Activated T-helper 2 cell treated with anti-CD3 and anti-CD28 coated beads, Interferon-gamma antibody, Interleukin-2, Interleukin-4, amounts not matched to agents 10 μg/mL and 5 μg/mL and 100 μg/mL, durations not matched to agents 14 hours and 24 hours and 36 hours (primary cell): ENCODE measurements at regions not wholly inside any gene's neighbourhood (a gene's known extent, or its start where the extent isn't known, plus 50 kb on each side); places are given as distances from the start of the nearest gene placed in this dataset.

Experiments
- DNase-seq: peaks from one replicate; pipeline ENCODE4 v3.0.0; 2021; ENCODE audit warnings: low spot score
- H3K27ac Mint-ChIP-seq: one replicate; pipeline ENCODE4 v1.8.0; 2021; ENCODE audit warnings: mixed read lengths
- H3K27me3 Mint-ChIP-seq: one replicate; pipeline ENCODE4 v1.8.0; 2021; ENCODE audit warnings: low read depth, mixed read lengths
- H3K36me3 Mint-ChIP-seq: one replicate; pipeline ENCODE4 v1.8.0; 2021; ENCODE audit warnings: low read depth, mixed read lengths
- H3K4me1 Mint-ChIP-seq: one replicate; pipeline ENCODE4 v1.8.0; 2021; ENCODE audit warnings: low read depth, mixed read lengths
- H3K4me3 Mint-ChIP-seq: one replicate; pipeline ENCODE4 v1.8.0; 2021; ENCODE audit warnings: low read depth, mild to moderate bottlenecking, moderate library complexity, mixed read lengths
- H3K9me3 Mint-ChIP-seq: one replicate; pipeline ENCODE4 v1.8.0; 2021; ENCODE audit warnings: mixed read lengths
- intact Hi-C: fragments of 100-400 bp; cut with micrococcal nuclease; formaldehyde crosslinking; loops from one replicate; pipeline ENCODE4 v1.15.1; 2023

DNA sequence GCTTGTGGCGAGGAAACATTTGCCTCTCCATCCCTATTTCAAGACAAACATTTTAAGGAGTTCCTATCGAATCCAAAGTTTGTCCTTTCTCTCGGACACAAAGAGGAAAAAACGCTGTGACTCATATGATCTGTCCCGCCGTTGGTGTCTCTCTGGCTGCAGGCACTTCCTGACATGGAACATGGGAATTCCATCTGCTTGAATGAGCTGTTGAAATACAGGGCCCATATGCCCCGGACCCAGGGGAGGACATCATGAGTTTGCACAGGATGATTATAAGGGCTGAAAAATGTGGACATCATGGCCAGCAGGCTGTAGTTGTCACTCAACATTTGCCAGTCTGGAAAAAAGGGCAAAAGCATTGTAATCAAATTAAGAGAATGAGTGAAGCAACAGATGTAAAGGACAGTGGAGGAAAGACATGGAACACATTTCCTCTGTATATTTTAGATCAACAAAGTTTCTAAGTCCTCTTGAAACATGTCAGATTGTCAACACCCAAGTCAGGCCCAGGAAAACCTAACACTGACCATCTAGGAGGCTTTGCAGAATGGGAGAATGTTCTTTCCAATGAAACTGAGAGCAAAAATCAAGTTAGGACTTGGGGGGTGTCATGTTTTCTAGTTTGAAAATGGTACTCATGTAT, 103.2 kb upstream of the SMIM21 start:
- H3K9me3 Mint-ChIP-seq: no peaks in the 10 kb centered on the region
- no peaks in the 10 kb centered on the region for H3K27me3 Mint-ChIP-seq
- no peaks in the 10 kb centered on the region for H3K4me1 Mint-ChIP-seq
- intact Hi-C loops: no loop called here
- H3K4me3 Mint-ChIP-seq: no peak overlapping the region
- no peaks in the 10 kb centered on the region for H3K36me3 Mint-ChIP-seq
- DNase-seq: no peak
- no peak overlapping the region for H3K27ac Mint-ChIP-seq

DNA sequence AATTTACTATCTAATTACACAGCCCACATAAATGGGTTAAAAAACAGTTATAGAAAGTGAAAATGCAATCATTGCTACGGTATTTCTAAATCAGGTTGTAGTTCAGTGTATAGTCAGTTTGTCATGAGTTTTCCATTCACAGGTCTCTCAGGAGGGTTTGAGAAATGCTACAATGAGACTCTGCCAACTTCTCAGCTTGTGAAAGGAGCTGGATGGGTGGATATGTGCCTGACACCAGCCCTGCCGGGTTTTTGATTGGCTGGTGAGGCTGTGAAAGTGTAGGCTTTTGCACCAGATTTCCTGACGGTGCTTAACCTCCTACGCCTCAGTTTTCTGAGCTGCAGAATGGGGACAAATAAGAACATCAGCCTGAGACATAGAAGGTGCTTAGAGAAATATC, 102.6 kb upstream of the SMIM21 start:
- Mint-ChIP-seq H3K4me3 (no peak overlapping the region), H3K9me3 (no peaks in the 10 kb centered on the region), H3K27me3 (no peaks in the 10 kb centered on the region), H3K4me1 (no peaks in the 10 kb centered on the region), H3K27ac (no peak overlapping the region), H3K36me3 (no peaks in the 10 kb centered on the region)
- intact Hi-C loops: no loop called here
- no peak for DNase-seq

DNA sequence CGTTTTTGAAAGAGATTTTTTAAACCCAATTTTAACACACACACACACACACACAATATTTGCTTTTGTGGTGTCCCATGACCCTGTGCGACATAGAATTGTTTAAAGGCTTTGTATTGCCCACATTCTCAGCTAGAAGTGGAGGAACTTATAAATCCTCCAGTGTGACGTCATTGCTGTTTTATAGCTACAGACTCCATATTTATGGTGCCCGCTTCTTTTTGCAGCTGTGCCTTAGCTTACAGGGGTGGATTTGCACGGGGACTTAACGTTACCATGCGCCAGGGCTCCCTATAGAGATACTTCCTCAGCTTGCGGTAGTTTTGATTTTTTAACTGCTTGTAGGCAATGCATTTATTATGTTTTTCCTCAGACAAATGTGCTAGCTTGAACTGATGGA, 101.9 kb upstream of the SMIM21 start:
- no peaks in the 10 kb centered on the region for H3K36me3 Mint-ChIP-seq
- H3K27ac Mint-ChIP-seq: no peak overlapping the region
- no peaks in the 10 kb centered on the region for H3K4me1 Mint-ChIP-seq
- no peak overlapping the region for H3K4me3 Mint-ChIP-seq
- intact Hi-C loops: no loop called here
- H3K27me3 Mint-ChIP-seq: no peaks in the 10 kb centered on the region
- no peak for DNase-seq
- no peaks in the 10 kb centered on the region for H3K9me3 Mint-ChIP-seq

DNA sequence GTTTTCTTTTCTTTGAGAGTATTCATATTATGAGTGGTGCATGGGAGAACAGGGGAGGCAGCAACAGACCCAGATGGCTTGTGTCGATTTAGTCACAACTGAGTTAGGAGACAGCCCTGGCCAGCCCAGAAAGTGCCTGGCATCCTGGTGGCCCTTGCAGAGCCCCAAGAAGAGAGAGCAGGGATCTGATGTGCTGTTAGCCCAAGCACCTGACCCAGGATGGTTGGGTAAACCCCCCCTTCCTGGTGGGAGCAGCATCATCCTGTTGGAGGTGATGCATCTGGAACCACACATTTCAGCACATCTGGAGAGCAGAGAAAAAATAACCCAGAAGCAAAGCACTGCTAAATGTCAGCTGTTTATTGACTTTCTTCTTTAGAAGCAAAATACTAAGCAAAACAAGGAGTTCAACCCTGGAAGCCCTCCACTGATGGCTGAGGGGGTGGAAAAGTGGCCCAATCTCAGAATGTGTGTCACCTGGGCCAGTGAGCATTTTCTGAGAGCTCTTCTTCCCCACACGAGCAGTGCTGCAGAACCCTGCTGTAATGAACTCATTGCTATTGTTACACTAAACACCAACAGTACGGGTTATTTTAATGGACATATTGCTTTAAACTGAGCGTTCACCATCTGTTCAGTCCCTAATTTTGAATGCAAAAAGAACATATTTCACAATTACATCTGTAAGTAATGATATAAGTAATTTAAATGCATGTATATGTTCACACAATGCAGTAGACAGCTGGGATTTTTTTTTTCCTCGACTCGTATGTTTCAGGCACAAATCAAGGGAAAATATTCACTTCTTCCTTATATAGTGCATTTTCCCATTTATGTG, 100.6 kb upstream of the SMIM21 start:
- intact Hi-C loops: no loop called here
- Mint-ChIP-seq H3K4me3 (no peak overlapping the region), H3K27ac (no peak overlapping the region), H3K27me3 (no peaks in the 10 kb centered on the region), H3K9me3 (no peaks in the 10 kb centered on the region), H3K36me3 (no peaks in the 10 kb centered on the region), H3K4me1 (no peaks in the 10 kb centered on the region)
- DNase-seq: no peak

DNA sequence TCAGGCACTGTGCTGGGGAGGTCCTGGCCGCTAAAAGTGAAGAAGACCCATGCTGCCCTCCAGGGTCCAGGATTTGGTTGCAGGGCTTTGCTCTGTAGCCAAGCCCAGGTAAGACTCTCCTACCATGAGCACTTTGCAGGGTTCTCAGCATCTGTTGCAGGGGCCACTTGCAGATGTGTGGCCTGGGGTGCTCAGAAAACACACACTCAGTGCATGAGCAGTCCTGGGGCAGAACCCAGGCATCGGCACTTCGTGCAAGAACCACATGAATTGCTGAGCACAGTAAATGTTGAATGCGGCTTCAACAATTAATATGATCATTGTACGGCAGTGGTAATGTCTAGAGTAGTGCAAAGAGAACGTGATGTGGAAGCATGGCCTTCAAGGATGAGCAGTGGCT, 98.5 kb upstream of the SMIM21 start:
- Mint-ChIP-seq H3K9me3 (no peaks in the 10 kb centered on the region), H3K4me3 (no peak overlapping the region), H3K27me3 (no peaks in the 10 kb centered on the region), H3K4me1 (no peaks in the 10 kb centered on the region), H3K36me3 (no peaks in the 10 kb centered on the region), H3K27ac (no peak overlapping the region)
- DNase-seq: no peak
- intact Hi-C loops: no loop called here

DNA sequence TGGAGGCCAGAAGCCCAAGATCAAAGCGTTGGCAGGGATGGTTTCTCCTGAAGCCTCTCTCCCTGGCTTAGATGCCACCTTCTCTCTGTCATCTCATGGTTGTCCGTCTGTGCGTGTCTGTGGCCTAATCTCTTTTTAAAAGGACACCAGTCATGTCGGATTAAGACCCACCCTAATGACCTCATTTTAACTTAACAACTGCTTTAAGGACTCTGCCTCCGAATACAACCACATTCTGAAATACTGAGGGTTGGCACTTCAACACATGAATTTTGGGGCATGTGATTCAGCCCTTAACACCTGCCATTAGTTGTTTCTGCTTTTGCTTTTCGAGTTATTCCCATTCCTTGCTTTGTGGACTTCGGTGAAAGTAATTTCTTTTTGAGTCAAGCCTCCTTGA, 97.8 kb upstream of the SMIM21 start:
- DNase-seq: no peak
- Mint-ChIP-seq H3K9me3 (no peaks in the 10 kb centered on the region), H3K27ac (no peak overlapping the region), H3K36me3 (no peaks in the 10 kb centered on the region), H3K4me3 (no peak overlapping the region), H3K4me1 (no peaks in the 10 kb centered on the region), H3K27me3 (no peaks in the 10 kb centered on the region)
- intact Hi-C loops: no loop called here

DNA sequence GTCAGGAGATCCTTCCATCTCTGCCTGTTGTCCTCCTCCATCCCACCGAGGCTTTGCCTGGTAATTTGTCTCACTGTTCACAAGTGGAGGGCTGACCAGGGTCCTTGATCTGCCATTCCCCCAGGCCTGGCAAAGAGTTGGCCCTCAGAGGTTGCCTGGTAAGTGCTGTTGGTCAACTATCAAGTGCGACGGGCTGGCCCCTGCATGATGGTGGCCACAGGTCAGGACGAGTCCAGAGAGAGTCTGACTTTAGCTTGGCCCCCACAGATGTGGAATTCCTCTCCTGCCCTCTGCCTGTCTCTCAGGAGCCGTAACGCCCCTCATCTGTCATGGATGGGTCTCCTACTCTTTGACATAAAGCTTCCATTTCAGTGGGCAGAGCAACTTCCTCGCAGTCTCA, 97.3 kb upstream of the SMIM21 start:
- intact Hi-C loops: no loop called here
- no peaks in the 10 kb centered on the region for H3K27me3 Mint-ChIP-seq
- H3K4me3 Mint-ChIP-seq: no peak overlapping the region
- no peak for DNase-seq
- no peak overlapping the region for H3K27ac Mint-ChIP-seq
- no peaks in the 10 kb centered on the region for H3K36me3 Mint-ChIP-seq
- no peaks in the 10 kb centered on the region for H3K9me3 Mint-ChIP-seq
- H3K4me1 Mint-ChIP-seq: no peaks in the 10 kb centered on the region

DNA sequence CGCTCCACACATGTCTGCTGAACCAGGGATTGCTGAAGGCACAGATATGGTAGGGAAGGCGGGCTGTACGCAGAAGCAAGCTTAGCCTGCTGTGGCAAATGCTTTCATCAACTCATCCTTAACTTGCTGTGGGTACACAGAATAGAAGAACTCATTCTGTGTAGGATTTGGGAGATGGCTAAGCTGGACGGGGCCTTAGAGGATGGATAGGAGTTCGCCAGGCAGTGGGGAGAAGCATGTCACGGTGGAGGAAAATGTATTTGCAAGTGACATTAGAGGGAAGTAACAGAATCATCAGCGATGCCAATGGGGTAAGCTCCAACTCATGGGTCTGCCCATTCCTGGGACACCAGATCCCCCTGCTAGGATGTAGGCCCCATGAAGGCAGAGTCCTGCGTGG, 96.7 kb upstream of the SMIM21 start:
- no peaks in the 10 kb centered on the region for H3K9me3 Mint-ChIP-seq
- no peaks in the 10 kb centered on the region for H3K36me3 Mint-ChIP-seq
- no peak overlapping the region for H3K27ac Mint-ChIP-seq

DNA sequence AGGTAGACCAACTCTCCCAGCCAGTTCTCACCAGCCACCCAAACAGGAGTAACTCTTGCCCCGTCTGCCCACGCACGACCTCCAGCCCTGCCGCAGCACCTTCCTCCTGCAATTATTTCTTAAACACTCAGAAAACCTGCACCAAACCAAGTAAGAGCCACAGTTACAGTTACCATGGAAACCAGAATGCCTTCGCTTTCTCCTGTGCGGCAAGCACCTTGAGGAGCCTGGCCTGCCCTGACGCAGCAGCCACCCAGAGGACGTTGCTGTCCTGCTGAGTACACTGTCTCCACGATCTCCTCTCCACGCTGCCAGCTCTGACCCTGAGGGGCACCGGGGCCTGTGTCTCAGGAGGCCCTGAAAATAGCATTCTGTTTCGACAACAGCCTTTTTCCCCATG, 94.3 kb upstream of the SMIM21 start:
- no peaks in the 10 kb centered on the region for H3K27me3 Mint-ChIP-seq
- H3K4me1 Mint-ChIP-seq: no peaks in the 10 kb centered on the region
- intact Hi-C loops: no loop called here
- no peak overlapping the region for H3K27ac Mint-ChIP-seq
- no peaks in the 10 kb centered on the region for H3K9me3 Mint-ChIP-seq
- no peaks in the 10 kb centered on the region for H3K36me3 Mint-ChIP-seq
- H3K4me3 Mint-ChIP-seq: no peak overlapping the region
- no peak for DNase-seq

More for the DNA sequence above, 96.7 kb upstream of the SMIM21 start:
- Mint-ChIP-seq H3K4me1 (no peaks in the 10 kb centered on the region), H3K4me3 (no peak overlapping the region), H3K27me3 (no peaks in the 10 kb centered on the region)
- no peak for DNase-seq
- intact Hi-C loops: no loop called here

DNA sequence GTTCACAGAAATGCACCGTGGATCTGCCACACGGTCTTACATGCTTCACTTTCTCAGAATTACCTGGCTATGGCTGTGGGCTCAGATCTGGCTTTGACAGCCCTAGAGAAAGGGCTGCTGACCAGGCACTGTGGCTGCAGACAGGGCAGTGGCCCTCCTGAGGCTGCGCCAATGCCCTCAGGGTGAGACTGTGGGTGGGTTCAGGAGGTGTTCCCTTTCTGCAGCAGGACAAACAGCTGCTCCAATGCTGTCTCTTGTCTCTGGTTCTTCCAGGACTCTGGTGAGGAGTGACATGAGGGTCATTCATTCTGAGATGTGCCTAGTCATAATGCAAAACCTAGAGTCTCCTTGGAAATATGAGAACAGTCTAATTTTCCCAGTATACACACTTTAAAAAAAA, 90.5 kb upstream of the SMIM21 start:
- Mint-ChIP-seq H3K36me3 (no peaks in the 10 kb centered on the region), H3K4me3 (no peak overlapping the region), H3K9me3 (no peaks in the 10 kb centered on the region), H3K27me3 (no peaks in the 10 kb centered on the region), H3K27ac (no peak overlapping the region), H3K4me1 (no peaks in the 10 kb centered on the region)
- no peak for DNase-seq
- intact Hi-C loops: no loop called here

DNA sequence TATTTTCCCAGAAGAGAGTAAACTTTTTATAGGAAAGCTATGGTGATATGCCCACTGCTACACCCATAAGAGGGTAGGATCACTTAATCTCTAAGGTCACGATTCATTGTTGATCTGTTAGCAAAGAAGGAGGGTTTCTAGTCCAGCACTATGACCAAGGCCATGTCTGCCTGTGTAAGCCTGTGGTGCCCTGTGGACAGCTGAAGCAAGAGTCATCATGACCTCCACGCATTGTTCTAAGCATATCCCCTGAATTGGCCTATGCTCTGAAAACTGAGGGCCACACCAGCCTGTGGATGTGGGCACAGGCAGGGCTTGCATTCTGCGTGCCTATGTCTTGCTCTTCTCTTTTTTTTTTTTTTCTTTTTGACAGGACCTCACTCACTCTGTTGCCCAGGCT, 89.8 kb upstream of the SMIM21 start:
- Mint-ChIP-seq H3K27ac (no peak overlapping the region), H3K4me1 (no peaks in the 10 kb centered on the region)
- intact Hi-C loops: no loop called here

DNA sequence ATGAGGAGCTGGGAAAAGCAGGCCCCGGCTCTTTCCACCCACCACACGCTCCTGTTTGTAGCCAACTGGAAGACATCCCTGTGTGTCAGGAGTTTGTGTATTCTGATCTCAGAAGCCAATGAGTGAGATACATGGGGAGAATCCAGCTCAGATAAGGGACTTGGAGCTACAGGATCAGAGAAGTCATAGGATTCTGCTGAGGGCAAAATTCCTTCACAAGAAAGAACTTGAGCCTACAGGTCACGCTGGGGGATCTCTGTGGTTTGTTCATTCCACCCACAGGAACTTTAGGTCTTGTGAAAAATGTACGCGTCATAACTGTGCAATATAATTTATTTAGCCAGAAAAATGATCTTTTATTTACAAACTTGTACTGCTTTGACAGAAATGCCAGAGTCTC, 80.1 kb upstream of the SMIM21 start:
- no peak for DNase-seq
- H3K27me3 Mint-ChIP-seq: no peaks in the 10 kb centered on the region
- intact Hi-C loops: no loop called here
- no peaks in the 10 kb centered on the region for H3K4me1 Mint-ChIP-seq
- H3K27ac Mint-ChIP-seq: no peak overlapping the region
- no peak overlapping the region for H3K4me3 Mint-ChIP-seq
- peaks cover 4% of the 10 kb centered on the region for H3K9me3 Mint-ChIP-seq
- H3K36me3 Mint-ChIP-seq: no peaks in the 10 kb centered on the region

More for the DNA sequence above, 89.8 kb upstream of the SMIM21 start:
- Mint-ChIP-seq H3K4me3 (no peak overlapping the region), H3K27me3 (no peaks in the 10 kb centered on the region), H3K9me3 (peaks cover under 1% of the 10 kb centered on the region), H3K36me3 (no peaks in the 10 kb centered on the region)
- no peak for DNase-seq

DNA sequence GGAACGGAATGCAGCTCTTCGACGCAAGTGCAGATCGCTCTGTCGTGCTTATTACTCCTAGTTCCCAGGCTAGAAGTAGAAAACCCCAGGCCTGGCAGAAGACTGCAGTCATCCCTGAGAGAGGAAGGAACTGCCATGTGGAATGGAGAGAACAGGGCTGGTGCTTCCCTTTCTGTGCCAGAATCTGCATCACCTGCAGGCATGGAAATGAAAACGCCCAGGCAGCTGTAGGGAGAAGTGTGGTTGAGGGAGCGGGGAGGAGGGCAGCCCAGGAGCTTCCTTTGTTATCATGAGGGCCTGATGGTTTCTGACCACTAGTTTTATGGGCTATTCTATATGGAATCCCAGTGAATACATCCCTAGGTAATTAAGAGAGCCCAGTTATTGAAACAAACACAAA, 79.4 kb upstream of the SMIM21 start:
- no peak for DNase-seq
- Mint-ChIP-seq H3K27me3 (no peaks in the 10 kb centered on the region), H3K9me3 (no peaks in the 10 kb centered on the region), H3K4me3 (no peak overlapping the region), H3K36me3 (no peaks in the 10 kb centered on the region), H3K4me1 (no peaks in the 10 kb centered on the region), H3K27ac (no peak overlapping the region)
- intact Hi-C loops: no loop called here
